ENCODE measurements at regions not wholly inside any gene's neighbourhood (a gene's known extent, or its start where the extent isn't known, plus 50 kb on each side); places are given as distances from the start of the nearest gene placed in this dataset.
"Not testable (repeated sequence)": the region's sequence is repeated elsewhere in the genome, so short reads cannot be mapped to it uniquely, and the experiment has no call there.

DNA sequence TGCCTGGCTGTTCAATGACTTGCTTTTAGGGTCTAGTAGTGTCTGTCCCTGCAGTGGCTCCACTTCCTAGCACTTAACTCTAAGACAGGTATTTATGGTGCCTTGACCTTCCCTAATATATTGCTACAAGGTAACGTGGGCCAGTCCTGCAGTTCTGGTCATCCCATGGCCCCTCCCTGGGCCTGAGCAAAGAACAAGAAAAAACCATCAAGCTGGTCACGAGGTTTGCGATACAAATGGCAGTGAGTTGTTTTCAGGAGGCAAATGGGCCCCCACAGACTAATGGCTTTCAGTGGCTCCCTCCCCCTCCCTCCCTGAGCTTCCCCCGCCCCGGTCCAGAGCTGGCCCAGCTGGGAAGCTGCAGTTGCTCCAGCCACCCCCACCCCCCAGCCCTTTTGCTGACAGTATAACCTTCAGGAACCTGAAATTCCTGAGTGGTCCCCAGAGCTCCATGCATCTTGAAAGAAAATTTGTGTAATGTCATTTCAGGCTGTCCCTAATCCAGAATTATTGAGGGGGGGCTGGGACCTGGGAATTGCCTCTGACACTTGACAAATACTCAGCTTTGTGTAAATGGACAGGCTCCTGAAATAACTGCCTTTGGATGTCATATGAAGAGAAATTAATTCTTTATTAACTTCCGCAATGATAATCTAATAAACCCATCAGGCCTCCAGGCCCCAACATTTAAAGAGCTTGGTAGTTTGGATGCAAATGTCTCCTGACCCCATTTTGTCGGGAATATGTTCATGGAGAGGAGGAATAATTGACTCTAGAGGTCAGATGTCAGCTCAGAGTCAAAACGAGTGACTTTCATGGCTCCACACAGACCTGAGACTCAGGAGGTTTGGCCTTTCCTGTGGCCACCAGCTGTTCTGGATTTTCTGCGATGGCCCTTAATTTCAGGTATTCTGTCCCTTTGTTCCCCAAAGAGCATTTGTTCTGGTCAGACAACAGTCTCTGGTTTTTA lies 153.2 kb upstream of the TOP1 start:
- Histone ChIP-seq H3K4me3 (no peak overlapping the region), H3K9me3 (ENCODE audit: low read depth, low read length) (no peaks in the 10 kb centered on the region), H3K27ac (no peak overlapping the region), H3K9ac (ENCODE audit: insufficient read length) (no peak overlapping the region), H3K36me3 (ENCODE audit: insufficient read depth, low read length) (no peaks in the 10 kb centered on the region)
- no peak for DNase-seq (ENCODE audit: low read depth, low spot score)
- TF ChIP-seq POLR2AphosphoS5 (IDR thresholded peaks at IDR 0.05; ENCODE audit: borderline replicate concordance, low read depth, low read length), result no peak
- no peak for TF ChIP-seq EZH2 (IDR thresholded peaks at IDR 0.05)
- TF ChIP-seq FOXP2 (optimal IDR thresholded peaks at IDR 0.05; ENCODE audit: control extremely low read depth, extremely low read length, insufficient read depth), result no peak

DNA sequence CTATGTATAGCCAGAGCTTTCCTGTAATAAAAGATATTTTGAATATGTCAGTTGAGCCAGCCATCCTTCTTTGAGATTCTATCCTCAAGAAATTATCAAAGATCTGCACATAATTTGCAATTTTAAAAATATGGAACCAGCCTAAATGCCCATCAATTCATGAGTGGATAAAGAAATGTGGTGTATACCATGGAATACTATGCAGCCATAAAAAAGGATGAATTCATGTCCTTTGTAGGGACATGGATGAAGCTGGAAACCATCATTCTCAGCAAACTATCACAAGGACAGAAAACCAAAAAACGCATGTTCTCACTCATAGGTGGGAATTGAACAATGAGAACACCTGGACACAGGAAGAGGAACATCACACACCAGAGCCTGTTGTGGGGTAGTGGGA lies 150.5 kb upstream of the TOP1 start:
- H3K9me3 ChIP-seq (ENCODE audit: low read depth, low read length); H3K9ac ChIP-seq (ENCODE audit: insufficient read length); H3K27ac ChIP-seq; H3K4me3 ChIP-seq; H3K36me3 ChIP-seq (ENCODE audit: insufficient read depth, low read length); DNase-seq (ENCODE audit: low read depth, low spot score): not testable (repeated sequence)

DNA sequence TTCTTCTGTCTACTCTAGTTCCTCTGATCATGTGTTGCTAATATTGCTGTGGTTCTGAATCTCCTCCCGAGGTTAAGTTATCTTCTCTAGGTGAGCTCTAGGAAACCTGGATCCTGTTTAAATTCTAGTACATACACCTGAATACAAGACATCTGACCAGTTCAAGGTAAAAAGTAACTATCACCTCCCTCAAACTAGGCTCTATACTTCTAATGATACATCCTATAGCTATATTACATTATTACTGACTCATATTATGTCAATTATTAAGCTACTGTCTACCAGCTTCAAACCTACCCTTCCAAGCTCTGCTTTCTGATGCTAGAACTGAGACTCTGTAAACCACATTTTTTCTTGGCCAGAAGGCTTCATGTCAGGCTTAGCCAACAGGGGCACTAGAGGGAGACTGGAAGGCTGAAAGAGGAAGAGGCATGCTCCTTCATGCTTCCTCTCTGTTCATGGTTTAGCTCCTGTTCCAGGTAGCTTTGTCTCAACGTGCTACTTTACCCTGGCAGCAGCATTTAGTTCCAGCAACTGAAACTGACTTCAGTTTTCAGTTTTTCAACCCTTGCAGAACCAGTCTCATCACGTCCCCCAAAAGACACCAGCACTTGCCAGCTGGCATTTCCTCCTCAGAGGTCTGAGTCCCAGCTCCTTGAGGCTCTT lies 148.4 kb upstream of the TOP1 start:
- H3K9ac ChIP-seq (ENCODE audit: insufficient read length), result no peak overlapping the region
- H3K9me3 ChIP-seq (ENCODE audit: low read depth, low read length), result no peaks in the 10 kb centered on the region
- no peak overlapping the region for H3K4me3 ChIP-seq
- no peak for DNase-seq (ENCODE audit: low read depth, low spot score)
- H3K36me3 ChIP-seq (ENCODE audit: insufficient read depth, low read length), result no peaks in the 10 kb centered on the region
- no peak for TF ChIP-seq EZH2 (IDR thresholded peaks at IDR 0.05)
- TF ChIP-seq FOXP2 (optimal IDR thresholded peaks at IDR 0.05; ENCODE audit: control extremely low read depth, extremely low read length, insufficient read depth), result no peak
- TF ChIP-seq POLR2AphosphoS5 (IDR thresholded peaks at IDR 0.05; ENCODE audit: borderline replicate concordance, low read depth, low read length), result no peak
- H3K27ac ChIP-seq, result no peak overlapping the region

- Histone ChIP-seq H3K9me3 (ENCODE audit: low read depth, low read length) (no peaks in the 10 kb centered on the region), H3K27ac (no peak overlapping the region), H3K36me3 (ENCODE audit: insufficient read depth, low read length) (no peaks in the 10 kb centered on the region), H3K4me3 (no peak overlapping the region), H3K9ac (ENCODE audit: insufficient read length) (no peak overlapping the region)
- no peak for DNase-seq (ENCODE audit: low read depth, low spot score)
- TF ChIP-seq EZH2 (IDR thresholded peaks at IDR 0.05) (no peak), POLR2AphosphoS5 (IDR thresholded peaks at IDR 0.05; ENCODE audit: borderline replicate concordance, low read depth, low read length) (no peak), FOXP2 (optimal IDR thresholded peaks at IDR 0.05; ENCODE audit: control extremely low read depth, extremely low read length, insufficient read depth) (no peak)
Measured at GRCh38 chr20:40880729-40881109, 147.9 kb upstream of the TOP1 start.

DNA sequence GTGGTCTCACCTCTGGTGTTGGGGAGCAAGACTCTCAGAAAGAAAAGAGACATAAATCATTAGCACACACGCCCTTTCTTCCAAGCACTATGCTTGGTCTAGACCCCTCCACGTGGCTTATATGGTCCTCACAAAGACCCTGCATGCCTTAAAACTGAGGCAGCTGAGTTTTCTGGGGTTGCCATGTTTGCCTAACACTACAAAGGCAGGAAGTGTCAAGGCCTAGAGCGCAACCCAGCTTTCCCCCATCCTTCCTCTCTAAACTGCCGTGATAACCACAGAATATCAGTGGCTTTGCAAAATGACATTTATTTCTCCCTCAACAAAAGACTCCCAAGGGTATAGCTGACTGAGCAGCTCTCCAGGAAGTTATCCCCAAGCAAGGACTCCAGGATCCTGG lies 146.5 kb upstream of the TOP1 start:
- no peak overlapping the region for H3K27ac ChIP-seq
- no peaks in the 10 kb centered on the region for H3K36me3 ChIP-seq (ENCODE audit: insufficient read depth, low read length)
- TF ChIP-seq FOXP2 (optimal IDR thresholded peaks at IDR 0.05; ENCODE audit: control extremely low read depth, extremely low read length, insufficient read depth) (no peak), EZH2 (IDR thresholded peaks at IDR 0.05) (no peak), POLR2AphosphoS5 (IDR thresholded peaks at IDR 0.05; ENCODE audit: borderline replicate concordance, low read depth, low read length) (no peak)
- no peak for DNase-seq (ENCODE audit: low read depth, low spot score)
- H3K9me3 ChIP-seq (ENCODE audit: low read depth, low read length), result no peaks in the 10 kb centered on the region
- no peak overlapping the region for H3K9ac ChIP-seq (ENCODE audit: insufficient read length)
- H3K4me3 ChIP-seq, result no peak overlapping the region

DNA sequence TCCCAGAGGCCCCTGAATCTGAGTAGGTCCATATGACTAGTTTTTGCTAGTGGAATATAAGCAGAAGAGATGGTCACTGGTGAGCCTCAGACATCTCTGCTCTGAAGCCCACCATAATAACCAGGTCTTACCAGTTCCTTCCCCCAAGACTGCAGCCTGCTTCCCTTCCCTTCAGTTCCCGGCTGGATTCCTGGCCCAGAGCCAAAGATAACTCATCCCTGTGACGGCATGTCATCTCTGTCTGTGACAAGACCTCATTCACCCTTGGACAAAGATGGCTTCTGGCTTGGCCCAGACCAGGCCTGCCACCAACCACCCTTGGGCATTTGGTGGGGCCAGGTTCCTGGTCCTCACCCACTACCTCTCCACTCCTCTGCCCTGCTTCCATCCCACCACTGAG lies 145.5 kb upstream of the TOP1 start:
- H3K9me3 ChIP-seq (ENCODE audit: low read depth, low read length), result no peaks in the 10 kb centered on the region
- TF ChIP-seq EZH2 (IDR thresholded peaks at IDR 0.05) (no peak), POLR2AphosphoS5 (IDR thresholded peaks at IDR 0.05; ENCODE audit: borderline replicate concordance, low read depth, low read length) (no peak), FOXP2 (optimal IDR thresholded peaks at IDR 0.05; ENCODE audit: control extremely low read depth, extremely low read length, insufficient read depth) (no peak)
- no peak for DNase-seq (ENCODE audit: low read depth, low spot score)
- H3K4me3 ChIP-seq, result no peak overlapping the region
- H3K36me3 ChIP-seq (ENCODE audit: insufficient read depth, low read length), result no peaks in the 10 kb centered on the region
- H3K27ac ChIP-seq, result no peak overlapping the region
- no peak overlapping the region for H3K9ac ChIP-seq (ENCODE audit: insufficient read length)

DNA sequence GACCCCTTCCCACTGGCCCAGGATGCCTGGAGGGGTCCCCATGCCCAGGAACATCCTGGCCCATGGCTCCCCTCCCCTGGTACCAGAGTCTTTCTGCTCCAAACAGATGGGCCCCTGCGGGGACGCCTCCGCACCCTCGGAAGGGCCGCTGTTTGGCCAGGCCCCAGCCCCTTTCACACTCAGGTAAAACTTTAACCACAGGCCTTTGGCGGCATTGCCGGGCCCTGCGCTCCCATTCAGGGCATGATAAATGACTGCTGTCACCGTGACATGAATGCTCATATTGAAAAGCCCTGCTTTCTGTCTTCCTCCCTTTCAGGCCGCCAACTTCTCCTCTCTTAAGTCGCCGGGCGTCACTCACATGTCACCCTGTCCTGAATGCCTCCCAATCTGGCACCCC lies 141.5 kb upstream of the TOP1 start:
- H3K4me3 ChIP-seq, result no peak overlapping the region
- DNase-seq (ENCODE audit: low read depth, low spot score), result no peak
- TF ChIP-seq FOXP2 (optimal IDR thresholded peaks at IDR 0.05; ENCODE audit: control extremely low read depth, extremely low read length, insufficient read depth), result no peak
- TF ChIP-seq POLR2AphosphoS5 (IDR thresholded peaks at IDR 0.05; ENCODE audit: borderline replicate concordance, low read depth, low read length), result no peak
- TF ChIP-seq EZH2 (IDR thresholded peaks at IDR 0.05), result no peak

GRCh38 chr20:40889266-40889665 lies 139.4 kb upstream of the TOP1 start:
- not testable (repeated sequence) for H3K9me3 ChIP-seq (ENCODE audit: low read depth, low read length); H3K4me3 ChIP-seq; H3K9ac ChIP-seq (ENCODE audit: insufficient read length); H3K36me3 ChIP-seq (ENCODE audit: insufficient read depth, low read length); DNase-seq (ENCODE audit: low read depth, low spot score); H3K27ac ChIP-seq

More for the DNA sequence above, 141.5 kb upstream of the TOP1 start:
- Histone ChIP-seq H3K27ac (no peak overlapping the region), H3K9ac (ENCODE audit: insufficient read length) (no peak overlapping the region), H3K36me3 (ENCODE audit: insufficient read depth, low read length) (no peaks in the 10 kb centered on the region), H3K9me3 (ENCODE audit: low read depth, low read length) (no peaks in the 10 kb centered on the region)

GRCh38 chr20:40890181-40890580 lies 138.4 kb upstream of the TOP1 start:
- Histone ChIP-seq H3K36me3 (ENCODE audit: insufficient read depth, low read length) (no peaks in the 10 kb centered on the region), H3K27ac (no peak overlapping the region), H3K9me3 (ENCODE audit: low read depth, low read length) (no peaks in the 10 kb centered on the region), H3K4me3 (no peak overlapping the region), H3K9ac (ENCODE audit: insufficient read length) (no peak overlapping the region)
- TF ChIP-seq EZH2 (IDR thresholded peaks at IDR 0.05), result no peak
- no peak for TF ChIP-seq POLR2AphosphoS5 (IDR thresholded peaks at IDR 0.05; ENCODE audit: borderline replicate concordance, low read depth, low read length)
- no peak for TF ChIP-seq FOXP2 (optimal IDR thresholded peaks at IDR 0.05; ENCODE audit: control extremely low read depth, extremely low read length, insufficient read depth)
- DNase-seq (ENCODE audit: low read depth, low spot score), result no peak
